HL-60 (cell line): ENCODE measurements at regions not wholly inside any gene's neighbourhood (a gene's known extent, or its start where the extent isn't known, plus 50 kb on each side); places are given as distances from the start of the nearest gene placed in this dataset.

Experiments
- DNase-seq, 2 experiments: peaks; one replicate each; pipeline ENCODE4 v3.0.0-alpha.2; 2010 to 2020; ENCODE audit warnings: low read depth in 1 of 2, low spot score in 1 of 2
- H3K27ac ChIP-seq: fragments of 250-450 bp; sonication (Bioruptor Pico); replicated peaks from 2 replicates; pipeline ENCODE4 v1.5.1; 2020; ENCODE audit warnings: mild to moderate bottlenecking, moderate library complexity
- H3K27me3 ChIP-seq: fragments of 250-450 bp; sonication (Bioruptor Pico); 2 replicates; pipeline ENCODE4 v1.5.1; 2021; ENCODE audit warnings: mild to moderate bottlenecking, moderate library complexity; ENCODE audit not compliant: insufficient read depth, poor library complexity, severe bottlenecking
- H3K4me3 ChIP-seq: replicated peaks from 2 replicates; pipeline ENCODE4 v1.5.1; 2011; ENCODE audit warnings: mild to moderate bottlenecking, control low read depth, low read length; ENCODE audit not compliant: insufficient read depth
- GABPA ChIP-seq: IDR thresholded peaks from 2 replicates; pipeline ENCODE4 v1.6.1; 2012; ENCODE audit warnings: low read depth
- POLR2AphosphoS5 ChIP-seq: IDR thresholded peaks from 2 replicates; pipeline ENCODE4 v1.6.1; 2012; ENCODE audit warnings: low read depth
- REST ChIP-seq: IDR thresholded peaks from 2 replicates; pipeline ENCODE4 v1.6.1; 2012; ENCODE audit warnings: low read depth; ENCODE audit not compliant: insufficient replicate concordance
- SPI1 ChIP-seq: IDR thresholded peaks from 2 replicates; pipeline ENCODE4 v1.6.1; 2012; ENCODE audit warnings: low read depth, mild to moderate bottlenecking, borderline replicate concordance
- TF ChIP-seq, protein P1 (sequence below): IDR thresholded peaks from one replicate; pipeline ENCODE4 v1.5.1; 2011; ENCODE audit warnings: low read length, control low read depth, inconsistent platforms; ENCODE audit not compliant: insufficient read depth

DNA sequence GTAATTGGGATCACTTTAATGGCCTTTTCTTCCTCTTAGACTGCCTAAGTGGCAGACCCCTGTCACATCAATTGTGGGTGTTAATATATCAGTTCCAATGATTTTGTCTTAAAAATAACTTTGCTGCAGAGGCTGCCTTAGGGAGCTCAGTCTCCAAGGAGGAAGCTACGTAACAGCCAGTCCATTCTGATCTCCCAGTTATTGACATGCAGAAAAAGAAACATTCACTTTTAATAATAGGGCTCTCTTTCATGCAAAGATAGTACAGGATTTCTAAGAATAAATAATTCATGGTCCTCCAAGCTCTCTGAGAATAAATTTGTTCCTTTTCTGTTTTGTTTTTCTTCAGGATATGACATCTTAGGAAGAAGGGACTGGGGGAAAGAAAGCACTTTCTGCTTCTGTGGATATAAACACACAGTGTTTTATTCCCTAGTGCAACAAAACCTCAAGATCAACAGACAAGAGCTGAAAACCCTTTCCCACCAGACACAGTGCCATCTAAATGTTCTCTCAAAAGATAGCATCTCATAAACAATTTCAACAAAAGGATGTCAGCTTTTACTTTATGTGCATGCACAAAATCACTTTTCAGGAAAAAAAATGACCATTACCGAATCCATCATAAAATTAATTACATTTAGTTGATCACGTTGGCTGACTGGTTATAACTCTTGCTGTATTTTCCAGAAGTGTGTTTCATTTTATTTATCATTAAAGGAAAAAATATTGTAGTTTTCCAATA is 372.4 kb upstream of the SLC7A11 start:
- no peak overlapping the region for H3K4me3 ChIP-seq
- TF ChIP-seq SPI1 (no peak), GABPA (no peak), POLR2AphosphoS5 (no peak), REST (no peak)
- TF ChIP-seq, protein P1, sequence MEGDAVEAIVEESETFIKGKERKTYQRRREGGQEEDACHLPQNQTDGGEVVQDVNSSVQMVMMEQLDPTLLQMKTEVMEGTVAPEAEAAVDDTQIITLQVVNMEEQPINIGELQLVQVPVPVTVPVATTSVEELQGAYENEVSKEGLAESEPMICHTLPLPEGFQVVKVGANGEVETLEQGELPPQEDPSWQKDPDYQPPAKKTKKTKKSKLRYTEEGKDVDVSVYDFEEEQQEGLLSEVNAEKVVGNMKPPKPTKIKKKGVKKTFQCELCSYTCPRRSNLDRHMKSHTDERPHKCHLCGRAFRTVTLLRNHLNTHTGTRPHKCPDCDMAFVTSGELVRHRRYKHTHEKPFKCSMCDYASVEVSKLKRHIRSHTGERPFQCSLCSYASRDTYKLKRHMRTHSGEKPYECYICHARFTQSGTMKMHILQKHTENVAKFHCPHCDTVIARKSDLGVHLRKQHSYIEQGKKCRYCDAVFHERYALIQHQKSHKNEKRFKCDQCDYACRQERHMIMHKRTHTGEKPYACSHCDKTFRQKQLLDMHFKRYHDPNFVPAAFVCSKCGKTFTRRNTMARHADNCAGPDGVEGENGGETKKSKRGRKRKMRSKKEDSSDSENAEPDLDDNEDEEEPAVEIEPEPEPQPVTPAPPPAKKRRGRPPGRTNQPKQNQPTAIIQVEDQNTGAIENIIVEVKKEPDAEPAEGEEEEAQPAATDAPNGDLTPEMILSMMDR = no peak
- DNase-seq = no peak
- no peaks in the 10 kb centered on the region for H3K27me3 ChIP-seq
- H3K27ac ChIP-seq = no peak overlapping the region

- H3K27ac ChIP-seq = no peak overlapping the region
- no peak for DNase-seq
- TF ChIP-seq, protein P1 = no peak
- no peak for TF ChIP-seq SPI1
- TF ChIP-seq POLR2AphosphoS5 = no peak
- TF ChIP-seq GABPA = no peak
- no peak for TF ChIP-seq REST
Observed at GRCh38 chr4:138612428-138612827, 370.3 kb upstream of the SLC7A11 start.

GRCh38 chr4:138611721-138612120 is 369.6 kb upstream of the SLC7A11 start:
- DNase-seq = no peak
- H3K27ac ChIP-seq = no peak overlapping the region
- TF ChIP-seq POLR2AphosphoS5 (no peak), SPI1 (no peak), GABPA (no peak), REST (no peak)
- TF ChIP-seq, protein P1 = no peak
- H3K27me3 ChIP-seq = peaks cover 3% of the 10 kb centered on the region
- no peak overlapping the region for H3K4me3 ChIP-seq

More at GRCh38 chr4:138612428-138612827, 370.3 kb upstream of the SLC7A11 start:
- Histone ChIP-seq H3K27me3 (no peaks in the 10 kb centered on the region), H3K4me3 (no peak overlapping the region)
